ENCODE measurements at regions not wholly inside any gene's neighbourhood (a gene's known extent, or its start where the extent isn't known, plus 50 kb on each side); places are given as distances from the start of the nearest gene placed in this dataset.

DNA sequence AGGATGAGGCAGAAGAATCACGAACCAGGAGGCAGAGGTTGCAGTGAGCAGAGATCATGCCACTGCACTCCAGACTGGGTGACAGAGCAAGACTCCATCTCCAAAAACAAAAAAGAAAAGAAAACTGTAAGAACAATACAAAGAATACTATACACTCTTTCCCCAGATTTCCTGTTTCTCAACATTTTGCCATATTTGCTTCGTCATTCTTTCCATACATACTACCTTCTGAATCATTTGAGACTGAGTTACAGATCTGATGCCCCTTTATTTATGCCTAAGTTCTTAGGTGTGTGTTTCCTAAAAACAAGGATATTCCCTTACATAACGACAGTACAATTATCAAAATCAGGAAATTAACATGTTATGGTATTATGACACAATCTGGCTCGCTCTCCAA lies 168.4 kb upstream of the CELF2 start:
- TF ChIP-seq, protein P1, sequence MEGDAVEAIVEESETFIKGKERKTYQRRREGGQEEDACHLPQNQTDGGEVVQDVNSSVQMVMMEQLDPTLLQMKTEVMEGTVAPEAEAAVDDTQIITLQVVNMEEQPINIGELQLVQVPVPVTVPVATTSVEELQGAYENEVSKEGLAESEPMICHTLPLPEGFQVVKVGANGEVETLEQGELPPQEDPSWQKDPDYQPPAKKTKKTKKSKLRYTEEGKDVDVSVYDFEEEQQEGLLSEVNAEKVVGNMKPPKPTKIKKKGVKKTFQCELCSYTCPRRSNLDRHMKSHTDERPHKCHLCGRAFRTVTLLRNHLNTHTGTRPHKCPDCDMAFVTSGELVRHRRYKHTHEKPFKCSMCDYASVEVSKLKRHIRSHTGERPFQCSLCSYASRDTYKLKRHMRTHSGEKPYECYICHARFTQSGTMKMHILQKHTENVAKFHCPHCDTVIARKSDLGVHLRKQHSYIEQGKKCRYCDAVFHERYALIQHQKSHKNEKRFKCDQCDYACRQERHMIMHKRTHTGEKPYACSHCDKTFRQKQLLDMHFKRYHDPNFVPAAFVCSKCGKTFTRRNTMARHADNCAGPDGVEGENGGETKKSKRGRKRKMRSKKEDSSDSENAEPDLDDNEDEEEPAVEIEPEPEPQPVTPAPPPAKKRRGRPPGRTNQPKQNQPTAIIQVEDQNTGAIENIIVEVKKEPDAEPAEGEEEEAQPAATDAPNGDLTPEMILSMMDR (IDR thresholded peaks at IDR 0.05), result no peak
- TF ChIP-seq POLR2A (IDR thresholded peaks at IDR 0.05) (no peak), POLR2AphosphoS5 (IDR thresholded peaks at IDR 0.05; ENCODE audit: insufficient read depth in 1 of 2, low read depth in 1 of 2) (no peak)
